SK-N-SH (cell line): ENCODE measurements at regions not wholly inside any gene's neighbourhood (a gene's known extent, or its start where the extent isn't known, plus 50 kb on each side); places are given as distances from the start of the nearest gene placed in this dataset.
"Not testable (repeated sequence)": the region's sequence is repeated elsewhere in the genome, so short reads cannot be mapped to it uniquely, and the experiment has no call there.

Experiments
- CTCF ChIA-PET: fragments of 300-600, 350-600 bp; formaldehyde crosslinking; extraction: SDS; loops from one replicate; lab custom pipeline; 2021; lab: Yijun Ruan, JAX
- POLR2A ChIA-PET: fragments of 350-600 bp; sonication (Branson Sonifier 250); formaldehyde crosslinking; extraction: SDS; loops from one replicate; lab custom pipeline; 2020; ENCODE audit warnings: antibody characterized with exemption, inconsistent platforms; lab: Yijun Ruan, JAX
- DNase-seq: peaks from one replicate; pipeline ENCODE4 v3.0.0; 2012
- H2AFZ ChIP-seq: fragments of 200-600 bp; sonication (generic); 2 replicates; pipeline ENCODE4 v1.8.1; 2016; ENCODE audit warnings: antibody characterized with exemption, mild to moderate bottlenecking, low read depth
- H3F3A ChIP-seq: fragments of 200-600 bp; sonication (generic); replicated peaks from 2 replicates; pipeline ENCODE3; 2016; ENCODE audit warnings: antibody characterized with exemption, mild to moderate bottlenecking; ENCODE audit not compliant: insufficient read depth
- H3K27ac ChIP-seq, 2 experiments: fragments of 200-500 bp in 1 of 2; fragments of 200-600 bp in 1 of 2; sonication (Bioruptor generic) in 1 of 2; sonication (generic), shearing (Covaris generic) in 1 of 2; 2 replicates each; pipeline versions ENCODE4 v1.5.1 to v1.6.1; 2014 to 2016; ENCODE audit warnings: low read depth in 2 of 2, inconsistent platforms in 1 of 2, low read length in 1 of 2, mild to moderate bottlenecking in 1 of 2, mixed read lengths in 1 of 2
- H3K27me3 ChIP-seq: fragments of 200-600 bp; sonication (generic), shearing (Covaris generic); 2 replicates; pipeline ENCODE4 v1.6.1; 2016; ENCODE audit warnings: mixed run types; ENCODE audit not compliant: insufficient read depth
- H3K36me3 ChIP-seq, 2 experiments: fragments of 200-500 bp in 1 of 2; fragments of 200-600 bp in 1 of 2; sonication (Bioruptor generic) in 1 of 2; sonication (generic) in 1 of 2; replicated peaks in 1 of 2; 2 replicates each; pipeline versions ENCODE3 to v1.5.1; 2014 to 2016; ENCODE audit warnings: low read length in 1 of 2, mild to moderate bottlenecking in 1 of 2; ENCODE audit not compliant: insufficient read depth in 2 of 2, control insufficient read depth in 1 of 2
- H3K4me1 ChIP-seq, 2 experiments: fragments of 200-500 bp in 1 of 2; fragments of 200-600 bp in 1 of 2; sonication (Bioruptor generic) in 1 of 2; sonication (generic), shearing (Covaris generic) in 1 of 2; 2 replicates each; pipeline versions ENCODE4 v1.5.1 to v1.6.1; 2014 to 2016; ENCODE audit warnings: low read depth in 1 of 2, low read length in 1 of 2, mixed run types in 1 of 2; ENCODE audit not compliant: insufficient read depth in 2 of 2, control insufficient read depth in 1 of 2
- H3K4me2 ChIP-seq: fragments of 200-600 bp; sonication (generic), shearing (Covaris generic); 2 replicates; pipeline ENCODE4 v1.6.1; 2017; ENCODE audit warnings: mixed run types
- H3K4me3 ChIP-seq, 2 experiments: fragments of 200-500 bp in 1 of 2; fragments of 200-600 bp in 1 of 2; sonication (Bioruptor generic) in 1 of 2; sonication (generic), shearing (Covaris generic) in 1 of 2; 2 replicates each; pipeline versions ENCODE4 v1.5.1 to v1.8.1; 2014 to 2016; ENCODE audit warnings: low read depth in 2 of 2, inconsistent platforms in 1 of 2, low read length in 1 of 2, mild to moderate bottlenecking in 1 of 2, mixed read lengths in 1 of 2, moderate library complexity in 1 of 2
- H3K79me2 ChIP-seq: fragments of 200-600 bp; sonication (generic); 2 replicates; pipeline ENCODE4 v1.8.1; 2017; ENCODE audit warnings: mild to moderate bottlenecking; ENCODE audit not compliant: insufficient read depth
- H3K9ac ChIP-seq: fragments of 200-600 bp; sonication (generic); 2 replicates; pipeline ENCODE4 v1.6.1; 2017; ENCODE audit warnings: mixed run types
- H3K9me2 ChIP-seq: fragments of 200-600 bp; sonication (generic); 2 replicates; pipeline ENCODE4 v1.6.1; 2017; ENCODE audit warnings: mixed run types
- H3K9me3 ChIP-seq: fragments of 200-600 bp; sonication (generic); 2 replicates; pipeline ENCODE4 v1.6.1; 2017; ENCODE audit warnings: mixed run types, mild to moderate bottlenecking, moderate library complexity
- H4K20me1 ChIP-seq: fragments of 200-600 bp; sonication (generic); 2 replicates; pipeline ENCODE4 v1.6.1; 2017; ENCODE audit warnings: mild to moderate bottlenecking, mixed run types; ENCODE audit not compliant: insufficient read depth
- CHD2 ChIP-seq: fragments of 150-350 bp; IDR thresholded peaks from 2 replicates; pipeline ENCODE4 v1.6.1; 2018; ENCODE audit warnings: low read length; ENCODE audit not compliant: partially characterized antibody
- EZH2phosphoT487 ChIP-seq: fragments of 200-600 bp; sonication (generic); IDR thresholded peaks from 2 replicates; pipeline ENCODE4 v1.6.1; 2017; ENCODE audit warnings: low read depth, mixed run types, mild to moderate bottlenecking, antibody characterized with exemption, moderate library complexity, borderline replicate concordance
- FOSL2 ChIP-seq: IDR thresholded peaks from 2 replicates; pipeline ENCODE4 v1.4.0; 2012; ENCODE audit warnings: low read depth, mild to moderate bottlenecking, moderate library complexity, borderline replicate concordance
- FOXM1 ChIP-seq: IDR thresholded peaks from 2 replicates; pipeline ENCODE4 v1.4.0; 2012; ENCODE audit warnings: low read depth, mild to moderate bottlenecking
- GATA2 ChIP-seq: sonication (generic); formaldehyde crosslinking; IDR thresholded peaks from 2 replicates; pipeline ENCODE4 v1.5.0; 2020; ENCODE audit warnings: mild to moderate bottlenecking, missing genetic modification reagents
- MAX ChIP-seq: IDR thresholded peaks from 2 replicates; pipeline ENCODE4 v1.4.0; 2012; ENCODE audit warnings: low read depth
- MEF2A ChIP-seq: IDR thresholded peaks from 2 replicates; pipeline ENCODE4 v1.4.0; 2012; ENCODE audit warnings: low read depth, borderline replicate concordance
- MXI1 ChIP-seq: IDR thresholded peaks from 2 replicates; pipeline ENCODE4 v1.6.1; 2012; ENCODE audit warnings: mild to moderate bottlenecking, low read depth, low read length, improper control_type of control experiment
- NFIC ChIP-seq: IDR thresholded peaks from 2 replicates; pipeline ENCODE4 v1.4.0; 2012; ENCODE audit warnings: borderline replicate concordance
- NRF1 ChIP-seq: IDR thresholded peaks from 2 replicates; pipeline ENCODE4 v1.6.1; 2012; ENCODE audit warnings: low read depth, mild to moderate bottlenecking, low read length
- RAD21 ChIP-seq: IDR thresholded peaks from 2 replicates; pipeline ENCODE4 v1.6.1; 2012; ENCODE audit warnings: mild to moderate bottlenecking, low read length
- RFX5 ChIP-seq: IDR thresholded peaks from 2 replicates; pipeline ENCODE4 v1.6.1; 2012; ENCODE audit warnings: mild to moderate bottlenecking, improper control_type of control experiment, low read length
- RXRA ChIP-seq: IDR thresholded peaks from 2 replicates; pipeline ENCODE4 v1.4.0; 2012; ENCODE audit warnings: low read depth, mild to moderate bottlenecking, borderline replicate concordance
- SIN3A ChIP-seq: IDR thresholded peaks from 2 replicates; pipeline ENCODE4 v1.6.1; 2012; ENCODE audit warnings: low read depth, mild to moderate bottlenecking, low read length, moderate library complexity, borderline replicate concordance
- SMC3 ChIP-seq: IDR thresholded peaks from 2 replicates; pipeline ENCODE4 v1.6.1; 2012; ENCODE audit warnings: low read depth, low read length, improper control_type of control experiment
- TEAD4 ChIP-seq: IDR thresholded peaks from 2 replicates; pipeline ENCODE4 v1.4.0; 2012; ENCODE audit warnings: mild to moderate bottlenecking, borderline replicate concordance; ENCODE audit not compliant: insufficient read depth
- USF1 ChIP-seq: IDR thresholded peaks from 2 replicates; pipeline ENCODE4 v1.4.0; 2012; ENCODE audit warnings: low read depth, borderline replicate concordance
- YY1 ChIP-seq: IDR thresholded peaks from 2 replicates; pipeline ENCODE4 v1.4.0; 2012; ENCODE audit warnings: low read depth, mild to moderate bottlenecking
- WGBS: methylation state at CpG from one replicate; pipeline ENCODE4 v1.1.6; 2017; ENCODE audit warnings: low lambda C conversion rate; 5-methylcytosine and 5-hydroxymethylcytosine counted together
- TF ChIP-seq, protein P1 (sequence below): IDR thresholded peaks from 2 replicates; pipeline ENCODE4; 2012

DNA sequence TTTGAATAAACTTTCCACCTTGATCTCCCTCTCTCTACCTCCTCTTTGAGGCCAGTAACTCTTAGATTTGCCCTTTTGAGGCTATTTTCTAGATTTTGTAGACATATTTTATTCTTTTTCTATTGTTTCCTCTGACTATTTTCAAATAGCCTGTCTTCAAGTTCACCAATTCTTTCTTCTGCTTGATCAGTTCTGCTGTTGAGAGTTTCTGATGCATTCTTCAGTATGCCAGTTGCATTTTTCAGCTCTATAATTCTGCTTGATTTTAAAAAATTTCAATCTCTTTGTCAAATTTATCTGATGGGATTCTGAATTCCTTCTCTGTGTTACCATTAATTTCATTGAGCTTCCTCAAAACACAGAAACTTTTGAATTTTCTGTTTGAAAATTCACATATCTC lies 257.5 kb downstream of the HAPSTR1 start:
- no peak for TF ChIP-seq EZH2phosphoT487
- TF ChIP-seq NRF1 = no peak
- no peak for TF ChIP-seq TEAD4
- TF ChIP-seq RXRA = no peak
- TF ChIP-seq, protein P1, sequence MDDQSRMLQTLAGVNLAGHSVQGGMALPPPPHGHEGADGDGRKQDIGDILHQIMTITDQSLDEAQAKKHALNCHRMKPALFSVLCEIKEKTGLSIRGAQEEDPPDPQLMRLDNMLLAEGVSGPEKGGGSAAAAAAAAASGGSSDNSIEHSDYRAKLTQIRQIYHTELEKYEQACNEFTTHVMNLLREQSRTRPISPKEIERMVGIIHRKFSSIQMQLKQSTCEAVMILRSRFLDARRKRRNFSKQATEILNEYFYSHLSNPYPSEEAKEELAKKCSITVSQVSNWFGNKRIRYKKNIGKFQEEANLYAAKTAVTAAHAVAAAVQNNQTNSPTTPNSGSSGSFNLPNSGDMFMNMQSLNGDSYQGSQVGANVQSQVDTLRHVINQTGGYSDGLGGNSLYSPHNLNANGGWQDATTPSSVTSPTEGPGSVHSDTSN = no peak
- no peak for TF ChIP-seq USF1
- no peak for TF ChIP-seq MEF2A
- no peak for TF ChIP-seq SMC3
- TF ChIP-seq FOXM1 = no peak
- TF ChIP-seq FOSL2 = no peak
- no peak for TF ChIP-seq MXI1
- TF ChIP-seq GATA2 = no peak
- TF ChIP-seq YY1 = no peak
- no peak for TF ChIP-seq RFX5
- no peak for TF ChIP-seq MAX
- TF ChIP-seq NFIC = no peak
- TF ChIP-seq SIN3A = no peak
- no peak for TF ChIP-seq CHD2
- TF ChIP-seq RAD21 = no peak
- Histone ChIP-seq H3K9me2 (no peaks in the 10 kb centered on the region; the same call in 1 of the 2 replicates), H3K4me3 (no peak overlapping the region), H3K9me3 (0 out of 2 replicates have a peak, but pooled peaks cover 7% of the 10 kb centered on the region), H3K4me2 (no peak overlapping the region), H2AFZ (no peak overlapping the region), H3F3A (no peaks in the 10 kb centered on the region), H3K79me2 (no peaks in the 10 kb centered on the region), H3K4me1 (no peaks in the 10 kb centered on the region), H3K36me3 (no peaks in the 10 kb centered on the region), H3K27ac (no peak overlapping the region), H3K9ac (no peak overlapping the region), H4K20me1 (no peaks in the 10 kb centered on the region), H3K27me3 (no peaks in the 10 kb centered on the region)
- ChIA-PET CTCF (no interaction called here), POLR2A (no interaction called here)
- DNase-seq = no peak

DNA sequence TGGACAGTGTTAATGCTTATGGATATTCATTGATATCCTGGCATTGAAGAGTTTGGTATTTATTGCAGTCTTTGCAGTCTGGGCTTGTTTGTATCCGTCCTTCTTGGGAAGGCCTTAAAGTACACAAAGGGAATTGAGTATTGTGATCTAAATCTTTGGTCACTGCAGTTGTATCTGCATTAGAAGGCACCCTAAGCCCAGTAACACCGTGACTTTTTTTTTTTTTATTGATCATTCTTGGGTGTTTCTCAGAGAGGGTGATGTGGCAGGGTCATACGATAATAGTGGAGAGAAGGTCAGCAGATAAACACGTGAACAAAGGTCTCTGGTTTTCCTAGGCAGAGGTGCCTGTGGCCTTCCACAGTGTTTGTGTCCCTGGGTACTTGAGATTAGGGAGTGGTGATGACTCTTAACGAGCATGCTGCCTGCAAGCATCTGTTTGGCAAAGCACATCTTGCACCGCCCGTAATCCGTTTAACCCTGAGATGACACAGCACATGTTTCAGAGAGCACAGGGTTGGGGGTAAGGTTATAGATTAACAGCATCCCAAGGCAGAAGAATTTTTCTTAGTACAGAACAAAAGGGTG lies 258.0 kb downstream of the HAPSTR1 start:
- H3K4me3 ChIP-seq, H3K36me3 ChIP-seq, H3K9me2 ChIP-seq, H3F3A ChIP-seq, H2AFZ ChIP-seq, H3K27ac ChIP-seq, POLR2A ChIA-PET, H3K9me3 ChIP-seq, H3K9ac ChIP-seq, H3K4me1 ChIP-seq, DNase-seq, CTCF ChIA-PET, H3K4me2 ChIP-seq, H3K79me2 ChIP-seq, H3K27me3 ChIP-seq, H4K20me1 ChIP-seq: not testable (repeated sequence)
- 42% methylated on average over 8 of the region's 8 CpGs for WGBS

- H3K27me3 ChIP-seq, DNase-seq, H3K79me2 ChIP-seq, H3K9ac ChIP-seq, H4K20me1 ChIP-seq, POLR2A ChIA-PET, H3K4me2 ChIP-seq, H3F3A ChIP-seq, H3K27ac ChIP-seq, H3K4me1 ChIP-seq, H3K4me3 ChIP-seq, H3K9me3 ChIP-seq, CTCF ChIA-PET, H3K9me2 ChIP-seq, H3K36me3 ChIP-seq, H2AFZ ChIP-seq: not testable (repeated sequence)
- WGBS = 54% methylated on average over 8 of the region's 39 CpGs
Measured at GRCh38 chr16:9350119-9350799, 258.8 kb downstream of the HAPSTR1 start.
